Osteoblast (primary cell): ENCODE measurements at regions not wholly inside any gene's neighbourhood (a gene's known extent, or its start where the extent isn't known, plus 50 kb on each side); places are given as distances from the start of the nearest gene placed in this dataset.

ENCODE experiments used
- DNase-seq: peaks from one replicate; pipeline ENCODE4 v3.0.0; 2011; ENCODE audit warnings: low spot score, mixed read lengths; ENCODE audit not compliant: insufficient read length; ENCODE audit errors: missing footprints
- H2AFZ ChIP-seq: 2 replicates; pipeline ENCODE4 v1.6.0; 2011; ENCODE audit warnings: mild to moderate bottlenecking, low read length
- H3K27ac ChIP-seq: 2 replicates; pipeline ENCODE4 v1.5.1; 2011; ENCODE audit warnings: mild to moderate bottlenecking, low read depth, low read length, moderate library complexity
- H3K27me3 ChIP-seq: 2 replicates; pipeline ENCODE4 v1.6.0; 2012; ENCODE audit warnings: mild to moderate bottlenecking, control low read depth, inconsistent platforms, low read length, moderate library complexity; ENCODE audit not compliant: insufficient read depth
- H3K36me3 ChIP-seq: 2 replicates; pipeline ENCODE4 v1.5.1; 2011; ENCODE audit warnings: mild to moderate bottlenecking, low read length, control low read depth, moderate library complexity; ENCODE audit not compliant: insufficient read depth
- H3K4me1 ChIP-seq: 2 replicates; pipeline ENCODE4 v1.5.1; 2011; ENCODE audit warnings: mild to moderate bottlenecking, low read length, control low read depth, moderate library complexity; ENCODE audit not compliant: insufficient read depth
- H3K4me2 ChIP-seq: 2 replicates; pipeline ENCODE4 v1.6.0; 2011; ENCODE audit warnings: mild to moderate bottlenecking, low read length; ENCODE audit not compliant: insufficient read depth
- H3K4me3 ChIP-seq: fragments of 200-600 bp; sonication (generic); 3 replicates; pipeline ENCODE4 v1.5.1; 2012; ENCODE audit warnings: mild to moderate bottlenecking, low read length, inconsistent platforms; ENCODE audit not compliant: insufficient read depth
- H3K79me2 ChIP-seq: 2 replicates; pipeline ENCODE4 v1.6.0; 2012; ENCODE audit warnings: mild to moderate bottlenecking, low read length, control low read depth, inconsistent platforms; ENCODE audit not compliant: insufficient read depth
- H3K9me3 ChIP-seq: 2 replicates; pipeline ENCODE4 v1.5.1; 2011; ENCODE audit warnings: low read depth, low read length, control low read depth
- H4K20me1 ChIP-seq: 2 replicates; pipeline ENCODE4 v1.6.0; 2012; ENCODE audit warnings: mild to moderate bottlenecking, low read length, control low read depth; ENCODE audit not compliant: insufficient read depth
- TF ChIP-seq, protein P1 (sequence below): IDR thresholded peaks from 2 replicates; pipeline ENCODE4 v1.5.1; 2011; ENCODE audit warnings: mild to moderate bottlenecking, low read depth, low read length, moderate library complexity; ENCODE audit errors: extremely low read depth

DNA sequence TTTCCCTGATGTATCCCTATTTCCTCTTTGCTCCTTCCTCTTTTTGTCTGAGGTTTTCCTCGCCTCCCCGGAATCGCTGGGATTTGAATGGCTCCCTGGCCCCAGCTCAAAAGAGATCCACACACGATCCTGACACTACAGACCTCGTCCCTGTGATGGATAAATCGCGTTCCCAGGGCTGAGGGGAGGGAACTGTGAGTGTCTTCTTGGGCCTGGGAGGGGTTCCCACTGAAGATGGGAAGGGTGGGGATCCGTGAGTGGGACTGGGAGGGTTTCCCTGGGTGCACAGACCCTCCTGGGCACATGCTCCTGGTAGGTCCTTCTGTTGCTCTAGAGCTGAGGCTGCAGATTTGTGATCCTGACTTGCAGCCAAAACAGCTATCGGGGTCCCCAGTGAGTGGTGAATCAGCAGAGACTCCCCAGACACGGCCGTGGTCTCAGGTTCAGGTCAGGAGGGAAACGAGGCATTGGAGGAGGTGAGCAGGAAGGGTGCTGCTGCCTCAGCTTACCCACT lies 591.0 kb downstream of the PTPRU start:
- Histone ChIP-seq H4K20me1 (no peaks in the 10 kb centered on the region), H3K79me2 (no peaks in the 10 kb centered on the region), H3K27me3 (no peaks in the 10 kb centered on the region), H3K4me1 (no peaks in the 10 kb centered on the region), H2AFZ (no peak overlapping the region), H3K4me2 (no peak overlapping the region), H3K27ac (no peak overlapping the region), H3K4me3 (no peak overlapping the region), H3K36me3 (no peaks in the 10 kb centered on the region), H3K9me3 (peaks cover 2% of the 10 kb centered on the region)
- DNase-seq: no peak
- TF ChIP-seq, protein P1, sequence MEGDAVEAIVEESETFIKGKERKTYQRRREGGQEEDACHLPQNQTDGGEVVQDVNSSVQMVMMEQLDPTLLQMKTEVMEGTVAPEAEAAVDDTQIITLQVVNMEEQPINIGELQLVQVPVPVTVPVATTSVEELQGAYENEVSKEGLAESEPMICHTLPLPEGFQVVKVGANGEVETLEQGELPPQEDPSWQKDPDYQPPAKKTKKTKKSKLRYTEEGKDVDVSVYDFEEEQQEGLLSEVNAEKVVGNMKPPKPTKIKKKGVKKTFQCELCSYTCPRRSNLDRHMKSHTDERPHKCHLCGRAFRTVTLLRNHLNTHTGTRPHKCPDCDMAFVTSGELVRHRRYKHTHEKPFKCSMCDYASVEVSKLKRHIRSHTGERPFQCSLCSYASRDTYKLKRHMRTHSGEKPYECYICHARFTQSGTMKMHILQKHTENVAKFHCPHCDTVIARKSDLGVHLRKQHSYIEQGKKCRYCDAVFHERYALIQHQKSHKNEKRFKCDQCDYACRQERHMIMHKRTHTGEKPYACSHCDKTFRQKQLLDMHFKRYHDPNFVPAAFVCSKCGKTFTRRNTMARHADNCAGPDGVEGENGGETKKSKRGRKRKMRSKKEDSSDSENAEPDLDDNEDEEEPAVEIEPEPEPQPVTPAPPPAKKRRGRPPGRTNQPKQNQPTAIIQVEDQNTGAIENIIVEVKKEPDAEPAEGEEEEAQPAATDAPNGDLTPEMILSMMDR: no peak

DNA sequence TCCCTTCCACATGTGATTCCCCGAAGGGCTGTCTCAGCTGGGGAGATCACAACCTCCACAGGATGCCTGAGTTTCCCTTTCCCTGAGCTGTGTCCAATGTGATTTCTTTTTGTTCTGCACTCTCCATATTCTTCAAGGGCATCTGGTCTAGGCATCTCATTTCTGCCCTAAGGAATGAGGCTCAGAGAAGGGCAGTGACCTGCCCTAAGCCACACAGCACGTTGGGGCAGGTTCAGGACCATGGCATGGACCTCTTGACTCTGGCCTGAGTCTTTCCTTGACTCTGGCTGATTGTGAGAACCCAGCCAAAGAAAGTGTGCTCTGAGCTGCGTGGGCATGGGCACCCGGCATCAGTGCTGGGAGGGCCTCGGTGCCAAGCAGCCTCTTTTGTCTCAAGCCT lies 590.3 kb downstream of the PTPRU start:
- Histone ChIP-seq H4K20me1 (no peaks in the 10 kb centered on the region), H3K4me1 (no peaks in the 10 kb centered on the region), H2AFZ (no peak overlapping the region), H3K79me2 (no peaks in the 10 kb centered on the region), H3K9me3 (peaks cover 2% of the 10 kb centered on the region), H3K27me3 (no peaks in the 10 kb centered on the region), H3K36me3 (no peaks in the 10 kb centered on the region), H3K4me2 (no peak overlapping the region), H3K27ac (no peak overlapping the region), H3K4me3 (no peak overlapping the region)
- TF ChIP-seq, protein P1: no peak
- no peak for DNase-seq

DNA sequence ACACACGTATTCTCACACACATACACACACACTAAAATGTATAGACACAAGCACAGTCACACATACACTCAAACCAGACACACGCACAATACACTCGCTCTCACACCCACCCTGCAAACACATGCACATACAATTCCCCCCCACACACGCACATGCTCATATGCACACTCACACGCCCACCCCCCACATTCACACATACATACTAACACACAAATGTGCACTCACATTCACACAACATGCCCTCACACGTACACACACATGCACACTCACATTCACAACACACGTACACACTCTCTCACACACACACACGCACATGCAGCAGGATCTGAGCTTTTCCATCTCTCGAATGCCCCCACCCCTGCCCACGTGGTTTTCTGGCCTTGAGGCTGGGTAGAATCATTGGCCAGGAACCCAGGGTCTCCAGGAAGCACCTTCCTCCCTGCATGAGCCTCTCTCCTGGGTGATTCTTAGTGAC lies 589.7 kb downstream of the PTPRU start:
- DNase-seq: no peak
- H3K36me3 ChIP-seq: no peaks in the 10 kb centered on the region
- no peaks in the 10 kb centered on the region for H3K79me2 ChIP-seq
- peaks cover 2% of the 10 kb centered on the region for H3K9me3 ChIP-seq
- no peaks in the 10 kb centered on the region for H3K27me3 ChIP-seq
- no peaks in the 10 kb centered on the region for H3K4me1 ChIP-seq
- no peak overlapping the region for H3K4me2 ChIP-seq
- TF ChIP-seq, protein P1: no peak
- H2AFZ ChIP-seq: no peak overlapping the region
- H3K4me3 ChIP-seq: no peak overlapping the region
- no peak overlapping the region for H3K27ac ChIP-seq
- no peaks in the 10 kb centered on the region for H4K20me1 ChIP-seq

DNA sequence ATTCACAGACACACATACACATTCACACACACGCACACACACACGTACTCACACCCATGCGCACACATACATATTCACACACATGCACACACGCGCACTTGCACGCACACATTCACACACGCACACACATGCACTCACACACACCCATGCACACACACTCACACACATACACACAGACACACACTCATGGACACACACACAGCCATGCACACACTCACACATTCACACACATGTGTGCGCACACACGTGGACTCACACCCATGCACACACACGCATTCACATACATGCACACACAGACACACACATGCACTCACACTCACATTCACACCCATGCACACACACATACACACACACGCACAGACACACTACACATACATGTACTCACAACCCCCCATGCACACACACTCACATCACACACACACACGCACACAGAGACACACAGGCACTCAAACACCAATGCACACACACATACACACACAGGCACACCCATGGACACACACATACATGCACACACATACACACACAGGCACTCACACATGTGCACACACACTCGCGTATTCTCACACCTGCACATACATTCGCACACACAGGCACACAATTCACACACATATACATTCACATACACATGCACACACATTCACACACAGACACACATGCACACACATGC lies 589.1 kb downstream of the PTPRU start:
- peaks cover 2% of the 10 kb centered on the region for H3K9me3 ChIP-seq
- H3K27me3 ChIP-seq: no peaks in the 10 kb centered on the region
- H3K4me2 ChIP-seq: no peak overlapping the region
- TF ChIP-seq, protein P1: no peak
- no peaks in the 10 kb centered on the region for H4K20me1 ChIP-seq
- H2AFZ ChIP-seq: no peak overlapping the region
- H3K27ac ChIP-seq: no peak overlapping the region
- H3K4me3 ChIP-seq: no peak overlapping the region
- H3K36me3 ChIP-seq: no peaks in the 10 kb centered on the region
- H3K4me1 ChIP-seq: no peaks in the 10 kb centered on the region
- DNase-seq: no peak
- no peaks in the 10 kb centered on the region for H3K79me2 ChIP-seq
